Esophagus muscularis mucosa (tissue), 3 donors: ENCODE measurements at regions not wholly inside any gene's neighbourhood (a gene's known extent, or its start where the extent isn't known, plus 50 kb on each side); places are given as distances from the start of the nearest gene placed in this dataset.

Experiments used
- CTCF ChIP-seq, 3 experiments: fragments of 200-600 bp in 2 of 3; fragments of 450-650 bp in 1 of 3; sonication (generic) in 2 of 3; IDR thresholded peaks; one replicate each; pipeline ENCODE4 v1.5.1; 2017 to 2019; ENCODE audit warnings: antibody characterized with exemption in 3 of 3, mild to moderate bottlenecking in 2 of 3, moderate library complexity in 1 of 3
- POLR2A ChIP-seq: fragments of 450-650 bp; IDR thresholded peaks from one replicate; pipeline ENCODE4 v1.6.1; 2017; ENCODE audit warnings: antibody characterized with exemption, moderate library complexity, mild to moderate bottlenecking, low read depth
- POLR2AphosphoS5 ChIP-seq, 2 donors: sonication (generic); formaldehyde crosslinking; IDR thresholded peaks; one replicate each; pipeline ENCODE4 v1.6.1; 2017; ENCODE audit warnings: antibody characterized with exemption in 2 of 2

DNA sequence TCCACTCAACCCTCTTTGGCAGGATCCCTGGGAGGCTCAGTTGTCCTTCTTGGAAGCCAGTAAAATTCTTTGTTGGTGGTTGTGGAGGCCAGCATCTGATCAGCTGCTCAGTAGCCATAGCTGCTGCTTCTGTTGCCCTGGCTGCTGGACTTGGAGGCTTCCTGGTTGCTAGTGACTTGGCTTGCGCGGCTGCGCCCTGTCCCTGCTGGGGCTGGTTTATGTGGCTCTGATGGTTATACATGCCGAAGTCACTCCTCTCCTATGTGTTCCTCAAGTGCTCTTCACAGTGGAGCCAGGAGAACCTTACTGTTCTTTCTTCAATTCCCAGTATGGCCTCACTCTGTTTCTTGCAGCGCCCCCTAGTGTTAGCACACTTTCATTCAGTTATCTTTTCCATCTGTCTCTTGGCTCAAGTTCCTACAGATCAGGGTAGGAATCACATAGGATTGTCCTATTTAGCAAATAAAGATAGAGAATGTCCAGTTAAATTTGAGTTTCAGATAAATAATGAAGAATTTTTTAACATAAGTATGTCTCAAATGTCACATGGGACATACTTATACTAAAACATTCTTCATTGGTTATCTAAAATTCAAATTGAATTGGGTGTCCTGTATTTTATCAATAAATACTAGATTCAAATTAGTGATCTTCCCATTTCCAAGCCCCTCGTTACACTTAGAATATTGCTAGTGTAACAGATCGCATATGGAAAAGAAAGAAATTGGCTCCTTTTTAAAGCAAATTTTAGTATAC, 176.5 kb downstream of the TGFB2 start:
- TF ChIP-seq CTCF (IDR thresholded peaks at IDR 0.05) (peak; percentile 67 to 75 (median 68)), POLR2AphosphoS5 (IDR thresholded peaks at IDR 0.05) (no peak), POLR2A (no peak)
